D721Med (cell line): ENCODE measurements at regions not wholly inside any gene's neighbourhood (a gene's known extent, or its start where the extent isn't known, plus 50 kb on each side); places are given as distances from the start of the nearest gene placed in this dataset.

Experiments
- DNase-seq: peaks from one replicate; pipeline ENCODE4 v3.0.0; 2011; ENCODE audit warnings: low spot score; ENCODE audit not compliant: insufficient read length
- FAIRE-seq: peaks from 2 replicates; lab custom pipeline; 2011; peaks lifted over from hg19 to GRCh38; lab: Jason Lieb, UNC
- TF ChIP-seq, protein P1 (sequence below): IDR thresholded peaks from 2 replicates; pipeline ENCODE4 v1.5.1; 2012; ENCODE audit warnings: mild to moderate bottlenecking, control low read depth; ENCODE audit not compliant: insufficient read depth; ENCODE audit errors: missing control alignments

- TF ChIP-seq, protein P1, sequence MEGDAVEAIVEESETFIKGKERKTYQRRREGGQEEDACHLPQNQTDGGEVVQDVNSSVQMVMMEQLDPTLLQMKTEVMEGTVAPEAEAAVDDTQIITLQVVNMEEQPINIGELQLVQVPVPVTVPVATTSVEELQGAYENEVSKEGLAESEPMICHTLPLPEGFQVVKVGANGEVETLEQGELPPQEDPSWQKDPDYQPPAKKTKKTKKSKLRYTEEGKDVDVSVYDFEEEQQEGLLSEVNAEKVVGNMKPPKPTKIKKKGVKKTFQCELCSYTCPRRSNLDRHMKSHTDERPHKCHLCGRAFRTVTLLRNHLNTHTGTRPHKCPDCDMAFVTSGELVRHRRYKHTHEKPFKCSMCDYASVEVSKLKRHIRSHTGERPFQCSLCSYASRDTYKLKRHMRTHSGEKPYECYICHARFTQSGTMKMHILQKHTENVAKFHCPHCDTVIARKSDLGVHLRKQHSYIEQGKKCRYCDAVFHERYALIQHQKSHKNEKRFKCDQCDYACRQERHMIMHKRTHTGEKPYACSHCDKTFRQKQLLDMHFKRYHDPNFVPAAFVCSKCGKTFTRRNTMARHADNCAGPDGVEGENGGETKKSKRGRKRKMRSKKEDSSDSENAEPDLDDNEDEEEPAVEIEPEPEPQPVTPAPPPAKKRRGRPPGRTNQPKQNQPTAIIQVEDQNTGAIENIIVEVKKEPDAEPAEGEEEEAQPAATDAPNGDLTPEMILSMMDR: no peak
- no peak for DNase-seq
- no peak for FAIRE-seq
Observed at GRCh38 chr2:144215701-144216675, 303.9 kb downstream of the ZEB2 start.

DNA sequence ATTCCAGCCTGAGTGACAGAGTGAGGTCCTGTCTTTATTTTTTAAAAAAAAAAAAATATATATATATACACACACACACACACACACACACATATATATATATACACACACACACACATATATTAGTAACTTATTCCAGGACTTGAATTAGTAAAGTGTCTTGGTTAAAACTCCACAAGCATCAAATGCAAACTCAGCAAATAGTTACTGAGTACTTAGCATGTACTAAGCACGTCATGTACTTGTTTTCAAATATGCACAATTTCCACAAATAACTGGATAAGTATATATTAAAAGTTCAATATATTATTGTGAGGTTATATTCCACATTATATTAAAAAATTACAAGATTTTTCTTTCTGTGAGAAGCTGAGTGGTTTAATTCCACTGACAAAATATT, 304.7 kb downstream of the ZEB2 start:
- DNase-seq (no peak), FAIRE-seq (no peak)
- TF ChIP-seq, protein P1: no peak

DNA sequence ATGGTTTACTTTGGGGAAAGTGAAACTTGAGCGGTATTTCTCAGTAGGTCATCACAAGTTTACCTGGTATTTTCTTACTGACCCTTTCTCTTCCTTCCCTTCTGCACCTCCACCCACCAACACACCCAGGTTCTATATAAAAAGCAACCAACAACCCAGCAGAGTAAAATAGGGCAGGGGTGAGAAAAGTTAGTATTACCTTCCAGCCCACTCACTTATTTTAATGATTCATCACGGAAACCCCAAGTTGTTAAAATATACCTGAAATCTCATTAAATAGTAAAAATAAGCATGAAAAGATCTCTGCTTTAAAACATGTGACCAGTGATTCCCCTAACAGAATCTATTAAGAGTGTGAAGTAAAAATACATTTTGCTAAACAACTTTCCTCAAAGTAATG, 306.1 kb downstream of the ZEB2 start:
- TF ChIP-seq, protein P1: no peak
- DNase-seq (no peak), FAIRE-seq (no peak)

GRCh38 chr2:144211826-144212225, 308.1 kb downstream of the ZEB2 start:
- TF ChIP-seq, protein P1: no peak
- no peak for DNase-seq
- no peak for FAIRE-seq

DNA sequence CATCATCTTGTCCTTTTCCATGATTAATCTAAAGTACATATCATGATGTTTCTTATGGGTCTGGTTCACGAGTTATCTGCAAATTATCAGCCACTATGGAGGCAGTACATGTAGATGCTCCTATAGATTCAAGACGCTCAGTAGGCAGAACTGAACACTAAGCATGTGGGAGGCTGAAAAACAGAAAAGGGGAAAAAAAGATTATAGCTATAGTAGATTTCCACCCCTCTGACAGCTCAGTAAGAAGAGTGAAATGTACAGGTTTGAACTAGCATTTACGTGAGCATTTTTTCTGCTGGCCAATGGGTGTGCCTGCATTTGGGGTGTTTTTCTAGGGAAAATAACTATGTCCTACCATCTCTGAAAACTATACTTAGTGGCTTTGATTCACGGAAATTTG, 308.9 kb downstream of the ZEB2 start:
- TF ChIP-seq, protein P1: no peak
- DNase-seq (no peak), FAIRE-seq (no peak)

DNA sequence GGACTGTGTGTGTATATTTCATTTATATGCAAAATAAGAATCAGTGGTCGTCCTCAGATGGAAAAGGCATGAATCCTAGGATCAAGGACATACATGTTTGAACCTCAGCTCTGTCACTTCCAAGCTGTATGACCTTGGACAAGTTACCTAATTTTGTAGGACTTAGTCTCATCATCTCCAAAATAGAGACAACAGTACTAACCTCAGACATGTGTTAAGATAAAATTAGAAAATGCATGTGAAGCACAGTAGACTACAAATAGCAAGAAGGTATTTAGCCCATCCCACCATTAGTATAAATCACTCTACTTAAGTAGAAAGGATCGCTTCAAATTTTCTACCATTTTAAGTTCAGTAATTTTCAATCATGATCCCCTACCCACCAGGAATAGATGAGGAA, 309.8 kb downstream of the ZEB2 start:
- no peak for DNase-seq
- no peak for FAIRE-seq
- TF ChIP-seq, protein P1: no peak

- TF ChIP-seq, protein P1: no peak
- no peak for DNase-seq
- no peak for FAIRE-seq
Observed at GRCh38 chr2:144208924-144209323, 311.0 kb downstream of the ZEB2 start.
